B cell (primary cell): ENCODE measurements at regions not wholly inside any gene's neighbourhood (a gene's known extent, or its start where the extent isn't known, plus 50 kb on each side); places are given as distances from the start of the nearest gene placed in this dataset.

Experiments used
- EZH2 ChIP-seq: IDR thresholded peaks from 2 replicates; pipeline ENCODE4 v1.6.1; 2012; ENCODE audit warnings: borderline replicate concordance, low read depth, mild to moderate bottlenecking, moderate library complexity, low read length; ENCODE audit not compliant: insufficient read depth, poor library complexity, severe bottlenecking
- TF ChIP-seq, protein P1 (sequence below): fragments of 200-600 bp; IDR thresholded peaks from one replicate; pipeline ENCODE4 v1.8.0; 2022; ENCODE audit warnings: antibody characterized with exemption, mild to moderate bottlenecking

DNA sequence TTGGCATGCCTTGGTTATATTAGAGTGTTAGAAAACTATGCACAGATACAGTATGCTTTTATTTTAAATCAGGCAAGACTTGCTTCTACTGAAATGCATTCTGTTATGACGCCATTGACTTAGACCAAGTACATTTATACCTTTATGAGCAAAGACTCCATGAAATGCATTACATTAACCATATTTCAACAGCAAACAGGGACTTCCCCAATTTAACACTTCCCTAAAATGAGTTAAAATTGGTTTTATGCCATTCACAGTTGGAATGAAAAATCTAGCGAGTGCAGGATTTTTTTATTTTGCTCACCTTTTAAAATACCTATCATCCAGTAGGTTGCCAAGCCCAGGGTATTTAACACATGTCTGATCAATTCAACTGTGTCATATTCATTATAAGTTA lies 272.1 kb upstream of the IZUMO3 start:
- TF ChIP-seq, protein P1, sequence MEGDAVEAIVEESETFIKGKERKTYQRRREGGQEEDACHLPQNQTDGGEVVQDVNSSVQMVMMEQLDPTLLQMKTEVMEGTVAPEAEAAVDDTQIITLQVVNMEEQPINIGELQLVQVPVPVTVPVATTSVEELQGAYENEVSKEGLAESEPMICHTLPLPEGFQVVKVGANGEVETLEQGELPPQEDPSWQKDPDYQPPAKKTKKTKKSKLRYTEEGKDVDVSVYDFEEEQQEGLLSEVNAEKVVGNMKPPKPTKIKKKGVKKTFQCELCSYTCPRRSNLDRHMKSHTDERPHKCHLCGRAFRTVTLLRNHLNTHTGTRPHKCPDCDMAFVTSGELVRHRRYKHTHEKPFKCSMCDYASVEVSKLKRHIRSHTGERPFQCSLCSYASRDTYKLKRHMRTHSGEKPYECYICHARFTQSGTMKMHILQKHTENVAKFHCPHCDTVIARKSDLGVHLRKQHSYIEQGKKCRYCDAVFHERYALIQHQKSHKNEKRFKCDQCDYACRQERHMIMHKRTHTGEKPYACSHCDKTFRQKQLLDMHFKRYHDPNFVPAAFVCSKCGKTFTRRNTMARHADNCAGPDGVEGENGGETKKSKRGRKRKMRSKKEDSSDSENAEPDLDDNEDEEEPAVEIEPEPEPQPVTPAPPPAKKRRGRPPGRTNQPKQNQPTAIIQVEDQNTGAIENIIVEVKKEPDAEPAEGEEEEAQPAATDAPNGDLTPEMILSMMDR = no peak
- no peak for TF ChIP-seq EZH2
